ENCODE measurements at regions not wholly inside any gene's neighbourhood (a gene's known extent, or its start where the extent isn't known, plus 50 kb on each side); places are given as distances from the start of the nearest gene placed in this dataset.
"Not testable (repeated sequence)": the region's sequence is repeated elsewhere in the genome, so short reads cannot be mapped to it uniquely, and the experiment has no call there.

- 89 to 93% methylated on average over 1 to 3 of the region's 3 CpGs for WGBS, 2 donors (ENCODE audit: low coverage in 1 of 2)
Observed at GRCh38 chr10:7108141-7108540, 302.7 kb downstream of the SFMBT2 start.

GRCh38 chr10:7107285-7107684 is 303.5 kb downstream of the SFMBT2 start:
- H3K27ac ChIP-seq, result no peak overlapping the region
- intact Hi-C loops (cut with DNase I; ENCODE audit: low total_unique reads), result no loop called here
- no peak for DNase-seq
- no peaks in the 10 kb centered on the region for H3K4me1 ChIP-seq
- H3K9me3 ChIP-seq, result no peaks in the 10 kb centered on the region
- 69 to 73% methylated on average over 3 to 5 of the region's 5 CpGs for WGBS, 2 donors (ENCODE audit: low coverage in 1 of 2)
- H3K27me3 ChIP-seq, result no peaks in the 10 kb centered on the region
- TF ChIP-seq POLR2A (IDR thresholded peaks at IDR 0.05), result no peak
- no peak for TF ChIP-seq CTCF (IDR thresholded peaks at IDR 0.05)
- TF ChIP-seq POLR2AphosphoS5 (IDR thresholded peaks at IDR 0.05), result no peak
- no peak for TF ChIP-seq EP300 (IDR thresholded peaks at IDR 0.05; ENCODE audit: low read depth)
- no peaks in the 10 kb centered on the region for H3K36me3 ChIP-seq
- H3K4me3 ChIP-seq, result no peak overlapping the region
- in situ Hi-C loops (cut with MboI; ENCODE audit: low pct_ligation_motif_present in 1 of 4, low pct_unique_long_range_greater_than_20kb in 1 of 4, low sequenced_read_pairs in 3 of 4), result loop anchor here in 1 of 4 donors (25.0 kb wide), 1 partner anchor 305 kb away; the partner anchor contains the start of gene SFMBT2

More at GRCh38 chr10:7108141-7108540, 302.7 kb downstream of the SFMBT2 start:
- no peaks in the 10 kb centered on the region for H3K36me3 ChIP-seq
- no peak for TF ChIP-seq POLR2AphosphoS5 (IDR thresholded peaks at IDR 0.05)
- H3K27ac ChIP-seq, result no peak overlapping the region
- no peak overlapping the region for H3K4me3 ChIP-seq
- H3K9me3 ChIP-seq, result no peaks in the 10 kb centered on the region
- H3K4me1 ChIP-seq, result no peaks in the 10 kb centered on the region
- in situ Hi-C loops (cut with MboI; ENCODE audit: low pct_ligation_motif_present in 1 of 4, low pct_unique_long_range_greater_than_20kb in 1 of 4, low sequenced_read_pairs in 3 of 4), result loop anchor here in 1 of 4 donors (25.0 kb wide), 1 partner anchor 304 kb away; the partner anchor contains the start of gene SFMBT2
- H3K27me3 ChIP-seq, result no peaks in the 10 kb centered on the region
- intact Hi-C loops (cut with DNase I; ENCODE audit: low total_unique reads), result no loop called here
- no peak for DNase-seq

- intact Hi-C loops (cut with DNase I; ENCODE audit: low total_unique reads); H3K9me3 ChIP-seq; H3K27ac ChIP-seq; DNase-seq; H3K4me1 ChIP-seq; H3K36me3 ChIP-seq; H3K4me3 ChIP-seq; H3K27me3 ChIP-seq: not testable (repeated sequence)
- in situ Hi-C loops (cut with MboI; ENCODE audit: low pct_ligation_motif_present in 1 of 4, low pct_unique_long_range_greater_than_20kb in 1 of 4, low sequenced_read_pairs in 3 of 4), result loop anchor here in 1 of 4 donors (25.0 kb wide), 1 partner anchor 308 kb away; the partner anchor contains the start of gene SFMBT2
- WGBS, 2 donors (ENCODE audit: low coverage in 1 of 2), result 100% methylated on average over 1 of the region's 1 CpG
Observed at GRCh38 chr10:7104379-7104778, 306.5 kb downstream of the SFMBT2 start.

- 50 to 100% methylated on average over 1 to 7 of the region's 7 CpGs for WGBS, 2 donors (ENCODE audit: low coverage in 1 of 2)
- no peak for TF ChIP-seq CTCF (IDR thresholded peaks at IDR 0.05)
- no peak for TF ChIP-seq EP300 (IDR thresholded peaks at IDR 0.05; ENCODE audit: low read depth)
- no peak for TF ChIP-seq POLR2AphosphoS5 (IDR thresholded peaks at IDR 0.05)
- H3K27ac ChIP-seq, result peak overlapping the region in 1 of 4 donors; percentile 30
- no peaks in the 10 kb centered on the region for H3K36me3 ChIP-seq
- H3K27me3 ChIP-seq, result no peaks in the 10 kb centered on the region
- DNase-seq, result no peak
- in situ Hi-C loops (cut with MboI; ENCODE audit: low pct_ligation_motif_present in 1 of 4, low pct_unique_long_range_greater_than_20kb in 1 of 4, low sequenced_read_pairs in 3 of 4) (loop anchor here in 1 of 4 donors (25.0 kb wide), 1 partner anchor 310 kb away; the partner anchor contains the start of gene SFMBT2), intact Hi-C loops (cut with DNase I; ENCODE audit: low total_unique reads) (no loop called here)
- H3K9me3 ChIP-seq, result no peaks in the 10 kb centered on the region
- H3K4me3 ChIP-seq, result no peak overlapping the region
- H3K4me1 ChIP-seq, result no peaks in the 10 kb centered on the region
Observed at GRCh38 chr10:7102557-7103349, 308.1 kb downstream of the SFMBT2 start.

GRCh38 chr10:7102084-7102483 is 308.8 kb downstream of the SFMBT2 start:
- no peaks in the 10 kb centered on the region for H3K4me1 ChIP-seq
- in situ Hi-C loops (cut with MboI; ENCODE audit: low pct_ligation_motif_present in 1 of 4, low pct_unique_long_range_greater_than_20kb in 1 of 4, low sequenced_read_pairs in 3 of 4), result loop anchor here in 1 of 4 donors (25.0 kb wide), 1 partner anchor 310 kb away; the partner anchor contains the start of gene SFMBT2
- 56 to 59% methylated on average over 1 of the region's 1 CpG for WGBS, 2 donors (ENCODE audit: low coverage in 1 of 2)
- intact Hi-C loops (cut with DNase I; ENCODE audit: low total_unique reads), result no loop called here
- no peaks in the 10 kb centered on the region for H3K36me3 ChIP-seq
- DNase-seq, result no peak
- no peaks in the 10 kb centered on the region for H3K9me3 ChIP-seq
- TF ChIP-seq CTCF (IDR thresholded peaks at IDR 0.05) (no peak), POLR2AphosphoS5 (IDR thresholded peaks at IDR 0.05) (peak in 2 of 3 donors; percentile 13 to 61), POLR2A (IDR thresholded peaks at IDR 0.05) (no peak)
- peak overlapping the region; percentile 6 to 52 (median 16) for H3K27ac ChIP-seq
- no peaks in the 10 kb centered on the region for H3K27me3 ChIP-seq
- H3K4me3 ChIP-seq, result no peak overlapping the region

All from transverse colon (tissue), 4 donors.